ENCODE measurements at regions not wholly inside any gene's neighbourhood (a gene's known extent, or its start where the extent isn't known, plus 50 kb on each side); places are given as distances from the start of the nearest gene placed in this dataset.

DNA sequence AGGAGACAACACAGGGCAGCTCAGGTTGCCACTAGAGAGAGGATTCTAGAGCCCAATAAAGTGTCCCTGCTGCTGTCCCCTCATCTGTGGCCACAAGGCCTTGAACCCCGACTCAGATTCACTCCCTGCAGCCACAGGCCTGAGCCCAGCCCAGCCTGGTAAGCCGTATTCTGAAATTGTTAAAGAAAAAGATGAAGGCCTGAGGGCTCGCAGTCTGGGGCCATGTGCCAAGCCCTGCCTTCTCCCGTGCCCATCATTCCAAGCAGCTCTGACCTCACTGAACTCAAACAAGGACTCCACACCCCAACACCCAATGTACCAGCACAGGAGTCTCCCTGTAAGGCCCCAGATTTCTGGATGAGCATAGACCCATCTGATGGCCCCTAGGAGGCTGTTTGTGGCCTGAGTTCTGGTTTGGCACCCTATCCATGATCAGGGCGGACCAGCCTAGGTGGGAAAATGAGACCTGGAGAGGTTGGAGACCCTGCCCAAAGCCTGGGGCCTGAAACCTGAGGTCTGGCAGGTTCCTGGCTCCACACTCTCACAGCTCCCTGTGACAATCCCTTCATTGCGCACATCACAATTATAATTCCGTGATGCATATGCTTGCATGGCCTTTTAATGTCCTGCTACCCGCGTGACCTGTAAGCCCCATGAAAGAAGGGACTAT lies 62.0 kb upstream of the TOP1 start:
- TF ChIP-seq, protein P1, sequence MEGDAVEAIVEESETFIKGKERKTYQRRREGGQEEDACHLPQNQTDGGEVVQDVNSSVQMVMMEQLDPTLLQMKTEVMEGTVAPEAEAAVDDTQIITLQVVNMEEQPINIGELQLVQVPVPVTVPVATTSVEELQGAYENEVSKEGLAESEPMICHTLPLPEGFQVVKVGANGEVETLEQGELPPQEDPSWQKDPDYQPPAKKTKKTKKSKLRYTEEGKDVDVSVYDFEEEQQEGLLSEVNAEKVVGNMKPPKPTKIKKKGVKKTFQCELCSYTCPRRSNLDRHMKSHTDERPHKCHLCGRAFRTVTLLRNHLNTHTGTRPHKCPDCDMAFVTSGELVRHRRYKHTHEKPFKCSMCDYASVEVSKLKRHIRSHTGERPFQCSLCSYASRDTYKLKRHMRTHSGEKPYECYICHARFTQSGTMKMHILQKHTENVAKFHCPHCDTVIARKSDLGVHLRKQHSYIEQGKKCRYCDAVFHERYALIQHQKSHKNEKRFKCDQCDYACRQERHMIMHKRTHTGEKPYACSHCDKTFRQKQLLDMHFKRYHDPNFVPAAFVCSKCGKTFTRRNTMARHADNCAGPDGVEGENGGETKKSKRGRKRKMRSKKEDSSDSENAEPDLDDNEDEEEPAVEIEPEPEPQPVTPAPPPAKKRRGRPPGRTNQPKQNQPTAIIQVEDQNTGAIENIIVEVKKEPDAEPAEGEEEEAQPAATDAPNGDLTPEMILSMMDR (IDR thresholded peaks at IDR 0.05) = no peak
- TF ChIP-seq POLR2AphosphoS5 (IDR thresholded peaks at IDR 0.05) (no peak), POLR2A (IDR thresholded peaks at IDR 0.05) (no peak)
